Osteoblast (primary cell): ENCODE measurements at regions not wholly inside any gene's neighbourhood (a gene's known extent, or its start where the extent isn't known, plus 50 kb on each side); places are given as distances from the start of the nearest gene placed in this dataset.

ENCODE experiments used
- DNase-seq: peaks from one replicate; pipeline ENCODE4 v3.0.0; 2011; ENCODE audit warnings: low spot score, mixed read lengths; ENCODE audit not compliant: insufficient read length; ENCODE audit errors: missing footprints
- H2AFZ ChIP-seq: 2 replicates; pipeline ENCODE4 v1.6.0; 2011; ENCODE audit warnings: mild to moderate bottlenecking, low read length
- H3K27ac ChIP-seq: 2 replicates; pipeline ENCODE4 v1.5.1; 2011; ENCODE audit warnings: mild to moderate bottlenecking, low read depth, low read length, moderate library complexity
- H3K27me3 ChIP-seq: 2 replicates; pipeline ENCODE4 v1.6.0; 2012; ENCODE audit warnings: mild to moderate bottlenecking, control low read depth, inconsistent platforms, low read length, moderate library complexity; ENCODE audit not compliant: insufficient read depth
- H3K36me3 ChIP-seq: 2 replicates; pipeline ENCODE4 v1.5.1; 2011; ENCODE audit warnings: mild to moderate bottlenecking, low read length, control low read depth, moderate library complexity; ENCODE audit not compliant: insufficient read depth
- H3K4me1 ChIP-seq: 2 replicates; pipeline ENCODE4 v1.5.1; 2011; ENCODE audit warnings: mild to moderate bottlenecking, low read length, control low read depth, moderate library complexity; ENCODE audit not compliant: insufficient read depth
- H3K4me2 ChIP-seq: 2 replicates; pipeline ENCODE4 v1.6.0; 2011; ENCODE audit warnings: mild to moderate bottlenecking, low read length; ENCODE audit not compliant: insufficient read depth
- H3K4me3 ChIP-seq: fragments of 200-600 bp; sonication (generic); 3 replicates; pipeline ENCODE4 v1.5.1; 2012; ENCODE audit warnings: mild to moderate bottlenecking, low read length, inconsistent platforms; ENCODE audit not compliant: insufficient read depth
- H3K79me2 ChIP-seq: 2 replicates; pipeline ENCODE4 v1.6.0; 2012; ENCODE audit warnings: mild to moderate bottlenecking, low read length, control low read depth, inconsistent platforms; ENCODE audit not compliant: insufficient read depth
- H3K9me3 ChIP-seq: 2 replicates; pipeline ENCODE4 v1.5.1; 2011; ENCODE audit warnings: low read depth, low read length, control low read depth
- H4K20me1 ChIP-seq: 2 replicates; pipeline ENCODE4 v1.6.0; 2012; ENCODE audit warnings: mild to moderate bottlenecking, low read length, control low read depth; ENCODE audit not compliant: insufficient read depth
- CTCF ChIP-seq: IDR thresholded peaks from 2 replicates; pipeline ENCODE4 v1.5.1; 2011; ENCODE audit warnings: mild to moderate bottlenecking, low read depth, low read length, moderate library complexity; ENCODE audit errors: extremely low read depth

- Histone ChIP-seq H4K20me1 (no peaks in the 10 kb centered on the region), H2AFZ (no peak overlapping the region), H3K4me2 (no peak overlapping the region), H3K79me2 (no peaks in the 10 kb centered on the region), H3K27ac (no peak overlapping the region), H3K9me3 (no peaks in the 10 kb centered on the region), H3K36me3 (no peaks in the 10 kb centered on the region), H3K4me1 (peaks cover 4% of the 10 kb centered on the region), H3K4me3 (no peak overlapping the region), H3K27me3 (no peaks in the 10 kb centered on the region)
- no peak for DNase-seq
- TF ChIP-seq CTCF, result no peak
Measured at GRCh38 chr3:117817103-117817502, 1107.5 kb downstream of the TUSC7 start.

- Histone ChIP-seq H3K79me2 (no peaks in the 10 kb centered on the region), H4K20me1 (no peaks in the 10 kb centered on the region), H3K4me2 (no peak overlapping the region), H2AFZ (no peak overlapping the region), H3K4me1 (peaks cover 4% of the 10 kb centered on the region), H3K27me3 (no peaks in the 10 kb centered on the region), H3K9me3 (no peaks in the 10 kb centered on the region), H3K36me3 (no peaks in the 10 kb centered on the region), H3K4me3 (no peak overlapping the region), H3K27ac (no peak overlapping the region)
- TF ChIP-seq CTCF, result no peak
- DNase-seq, result no peak
Measured at GRCh38 chr3:117818592-117818991, 1109.0 kb downstream of the TUSC7 start.

- Histone ChIP-seq H3K36me3 (no peaks in the 10 kb centered on the region), H4K20me1 (no peaks in the 10 kb centered on the region), H3K4me1 (peaks cover 4% of the 10 kb centered on the region), H3K27ac (no peak overlapping the region), H3K79me2 (no peaks in the 10 kb centered on the region), H3K4me2 (no peak overlapping the region), H2AFZ (no peak overlapping the region), H3K4me3 (no peak overlapping the region), H3K27me3 (no peaks in the 10 kb centered on the region), H3K9me3 (no peaks in the 10 kb centered on the region)
- TF ChIP-seq CTCF, result no peak
- DNase-seq, result no peak
Measured at GRCh38 chr3:117820658-117821299, 1111.2 kb downstream of the TUSC7 start.

GRCh38 chr3:117822416-117822815 lies 1112.8 kb downstream of the TUSC7 start:
- H3K79me2 ChIP-seq, result no peaks in the 10 kb centered on the region
- no peak overlapping the region for H3K4me2 ChIP-seq
- H3K9me3 ChIP-seq, result no peaks in the 10 kb centered on the region
- no peak for TF ChIP-seq CTCF
- H3K4me3 ChIP-seq, result no peak overlapping the region
- no peak overlapping the region for H3K27ac ChIP-seq
- no peaks in the 10 kb centered on the region for H3K27me3 ChIP-seq
- H3K4me1 ChIP-seq, result peaks cover 4% of the 10 kb centered on the region
- DNase-seq, result no peak
- H3K36me3 ChIP-seq, result no peaks in the 10 kb centered on the region
- H4K20me1 ChIP-seq, result no peaks in the 10 kb centered on the region
- H2AFZ ChIP-seq, result no peak overlapping the region
